Thoracic aorta (tissue), 2 donors: ENCODE measurements at regions not wholly inside any gene's neighbourhood (a gene's known extent, or its start where the extent isn't known, plus 50 kb on each side); places are given as distances from the start of the nearest gene placed in this dataset.

Source experiments
- ATAC-seq: fragments of 150-250 bp; one replicate; pipeline ENCODE4 v1.8.0; 2017; ENCODE audit warnings: low read depth; ENCODE audit not compliant: insufficient number of reproducible peaks, low FRiP score
- DNase-seq: peaks from one replicate; pipeline ENCODE4 v3.0.0-alpha.2; 2020; ENCODE audit warnings: low spot score
- H3K27ac ChIP-seq, 2 donors: fragments of 200-600 bp; sonication (generic); 1 replicate in 1 of 2; 2 replicates in 1 of 2; pipeline ENCODE4 v1.5.1; 2016; ENCODE audit warnings: mild to moderate bottlenecking in 2 of 2, moderate library complexity in 2 of 2
- H3K27me3 ChIP-seq: fragments of 200-600 bp; sonication (generic); replicated peaks from 2 replicates; pipeline ENCODE4 v1.6.0; 2016; ENCODE audit warnings: mild to moderate bottlenecking; ENCODE audit not compliant: insufficient read depth
- H3K36me3 ChIP-seq: fragments of 200-600 bp; sonication (generic); one replicate; pipeline ENCODE4 v1.5.1; 2016
- H3K4me1 ChIP-seq, 2 donors: fragments of 200-600 bp; sonication (generic); 1 replicate in 1 of 2; 2 replicates in 1 of 2; pipeline versions ENCODE4 v1.5.1 to v1.6.0; 2016; ENCODE audit warnings: low read depth in 2 of 2, mild to moderate bottlenecking in 1 of 2; ENCODE audit not compliant: control insufficient read depth in 1 of 2
- H3K4me3 ChIP-seq: fragments of 200-600 bp; sonication (generic); 2 replicates; pipeline ENCODE4 v1.5.1; 2016; ENCODE audit warnings: mild to moderate bottlenecking
- H3K9me3 ChIP-seq: fragments of 200-600 bp; sonication (generic); 2 replicates; pipeline ENCODE4 v1.5.1; 2016
- TF ChIP-seq, protein P1 (sequence below): fragments of 200-600 bp; sonication (generic); IDR thresholded peaks from one replicate; pipeline ENCODE4 v1.5.1; 2019; ENCODE audit warnings: antibody characterized with exemption

DNA sequence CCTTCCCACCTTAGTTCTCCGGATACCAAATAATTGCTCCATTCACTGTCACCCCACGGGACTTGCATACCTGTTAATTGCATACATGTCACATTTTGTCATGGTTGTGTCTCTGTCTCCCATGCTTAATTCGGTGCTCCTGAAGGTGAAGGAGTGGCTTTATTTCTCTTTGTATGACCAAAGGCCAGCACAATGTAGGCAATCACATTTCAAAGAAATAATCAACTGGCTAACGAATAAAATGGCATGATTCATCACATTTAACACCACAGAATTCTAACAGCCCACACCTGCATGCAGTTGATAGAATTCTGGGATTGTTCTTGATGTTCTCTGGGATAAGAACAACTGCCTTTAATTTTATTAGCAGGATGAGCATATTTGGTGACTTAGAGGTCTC lies 59.3 kb downstream of the ATXN3L start:
- Histone ChIP-seq H3K9me3 (no peaks in the 10 kb centered on the region), H3K27me3 (no peaks in the 10 kb centered on the region), H3K27ac (no peak overlapping the region), H3K36me3 (no peaks in the 10 kb centered on the region), H3K4me3 (no peak overlapping the region), H3K4me1 (no peaks in the 10 kb centered on the region)
- TF ChIP-seq, protein P1, sequence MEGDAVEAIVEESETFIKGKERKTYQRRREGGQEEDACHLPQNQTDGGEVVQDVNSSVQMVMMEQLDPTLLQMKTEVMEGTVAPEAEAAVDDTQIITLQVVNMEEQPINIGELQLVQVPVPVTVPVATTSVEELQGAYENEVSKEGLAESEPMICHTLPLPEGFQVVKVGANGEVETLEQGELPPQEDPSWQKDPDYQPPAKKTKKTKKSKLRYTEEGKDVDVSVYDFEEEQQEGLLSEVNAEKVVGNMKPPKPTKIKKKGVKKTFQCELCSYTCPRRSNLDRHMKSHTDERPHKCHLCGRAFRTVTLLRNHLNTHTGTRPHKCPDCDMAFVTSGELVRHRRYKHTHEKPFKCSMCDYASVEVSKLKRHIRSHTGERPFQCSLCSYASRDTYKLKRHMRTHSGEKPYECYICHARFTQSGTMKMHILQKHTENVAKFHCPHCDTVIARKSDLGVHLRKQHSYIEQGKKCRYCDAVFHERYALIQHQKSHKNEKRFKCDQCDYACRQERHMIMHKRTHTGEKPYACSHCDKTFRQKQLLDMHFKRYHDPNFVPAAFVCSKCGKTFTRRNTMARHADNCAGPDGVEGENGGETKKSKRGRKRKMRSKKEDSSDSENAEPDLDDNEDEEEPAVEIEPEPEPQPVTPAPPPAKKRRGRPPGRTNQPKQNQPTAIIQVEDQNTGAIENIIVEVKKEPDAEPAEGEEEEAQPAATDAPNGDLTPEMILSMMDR, result no peak
- ATAC-seq (no peak), DNase-seq (no peak)

DNA sequence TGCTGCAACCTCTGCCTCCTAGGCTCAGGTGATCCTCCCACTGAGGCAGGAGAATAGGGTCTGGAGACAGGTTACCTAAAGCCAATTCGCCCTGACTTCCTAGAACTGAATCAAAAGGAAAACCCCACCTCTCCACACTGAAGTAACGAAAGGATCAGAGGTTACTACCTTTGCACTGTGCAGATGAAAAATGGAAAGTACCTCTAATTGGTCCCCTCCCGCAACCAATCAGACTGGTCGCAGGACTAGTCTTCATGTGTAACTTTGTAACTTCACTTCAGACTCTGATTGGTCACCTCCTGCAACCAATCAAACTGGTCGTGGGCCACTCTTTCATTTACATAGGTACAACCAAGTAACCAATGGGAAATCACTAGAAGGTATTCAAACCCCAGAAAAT lies 61.1 kb downstream of the ATXN3L start:
- TF ChIP-seq, protein P1, result no peak
- ATAC-seq (no peak), DNase-seq (no peak)
- Histone ChIP-seq H3K36me3 (no peaks in the 10 kb centered on the region), H3K27me3 (no peaks in the 10 kb centered on the region), H3K4me1 (no peaks in the 10 kb centered on the region), H3K4me3 (no peak overlapping the region), H3K9me3 (no peaks in the 10 kb centered on the region), H3K27ac (no peak overlapping the region)

DNA sequence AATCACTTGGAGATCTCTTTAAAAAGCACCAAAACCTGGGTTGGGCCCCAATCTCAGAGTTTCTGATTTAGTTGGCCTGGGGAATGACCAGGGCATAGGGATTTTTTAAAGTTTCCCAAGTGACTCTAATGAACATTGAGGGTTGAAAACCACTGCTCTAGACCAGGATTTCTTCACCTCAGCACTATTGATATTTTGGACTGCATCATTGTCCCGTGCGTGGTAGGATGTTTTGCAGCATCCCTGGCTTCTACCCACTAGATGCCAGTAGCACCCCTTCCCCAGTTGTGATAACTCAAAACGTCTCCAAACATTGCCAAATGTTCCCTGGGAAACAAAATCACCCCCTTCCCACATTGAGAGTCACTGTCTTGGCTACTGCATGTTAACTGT lies 61.8 kb downstream of the ATXN3L start:
- H3K27me3 ChIP-seq, result no peaks in the 10 kb centered on the region
- no peak overlapping the region for H3K27ac ChIP-seq
- H3K4me1 ChIP-seq, result no peaks in the 10 kb centered on the region
- DNase-seq (no peak), ATAC-seq (no peak)
- H3K4me3 ChIP-seq, result no peak overlapping the region
- H3K9me3 ChIP-seq, result no peaks in the 10 kb centered on the region
- TF ChIP-seq, protein P1, result no peak
- no peaks in the 10 kb centered on the region for H3K36me3 ChIP-seq

DNA sequence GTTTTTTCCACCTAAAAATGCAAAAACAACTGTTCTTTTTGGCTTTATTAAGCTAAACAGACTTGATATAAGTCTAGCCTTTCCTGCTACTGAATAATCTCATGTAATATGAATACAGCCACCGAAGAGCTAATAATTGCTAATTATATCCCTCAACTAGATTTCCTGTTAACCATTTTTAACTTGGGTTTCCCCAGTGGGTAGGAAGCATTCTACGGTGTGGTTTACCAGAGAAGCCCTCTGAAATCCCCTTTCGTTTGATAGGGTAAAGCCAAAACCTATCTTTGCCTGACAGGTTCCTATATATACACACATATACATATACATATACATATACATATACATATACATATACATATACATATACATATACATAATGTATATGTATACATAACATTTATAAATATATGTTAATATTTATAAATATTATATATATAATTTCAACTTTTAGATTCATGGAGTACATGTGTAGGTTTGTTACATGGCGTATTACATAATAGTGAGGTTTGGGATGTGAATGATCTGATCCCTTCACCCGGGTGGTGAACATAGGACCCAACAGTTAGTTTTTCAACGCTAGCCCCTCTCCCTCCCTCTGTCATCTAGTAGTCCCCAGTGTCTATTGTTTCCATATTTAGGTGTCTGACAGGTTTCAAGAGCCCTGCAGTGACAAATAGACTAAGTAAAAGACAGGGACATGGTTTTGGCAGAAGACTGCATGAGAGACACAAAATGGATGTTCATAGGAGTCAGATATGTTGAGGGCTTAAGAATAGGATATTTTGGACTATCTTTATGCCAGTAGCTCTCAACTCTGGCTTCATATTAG lies 62.4 kb downstream of the ATXN3L start:
- Histone ChIP-seq H3K27ac (no peak overlapping the region), H3K27me3 (no peaks in the 10 kb centered on the region), H3K9me3 (no peaks in the 10 kb centered on the region), H3K4me1 (no peaks in the 10 kb centered on the region), H3K36me3 (no peaks in the 10 kb centered on the region), H3K4me3 (no peak overlapping the region)
- ATAC-seq (no peak), DNase-seq (no peak)
- TF ChIP-seq, protein P1, result no peak

DNA sequence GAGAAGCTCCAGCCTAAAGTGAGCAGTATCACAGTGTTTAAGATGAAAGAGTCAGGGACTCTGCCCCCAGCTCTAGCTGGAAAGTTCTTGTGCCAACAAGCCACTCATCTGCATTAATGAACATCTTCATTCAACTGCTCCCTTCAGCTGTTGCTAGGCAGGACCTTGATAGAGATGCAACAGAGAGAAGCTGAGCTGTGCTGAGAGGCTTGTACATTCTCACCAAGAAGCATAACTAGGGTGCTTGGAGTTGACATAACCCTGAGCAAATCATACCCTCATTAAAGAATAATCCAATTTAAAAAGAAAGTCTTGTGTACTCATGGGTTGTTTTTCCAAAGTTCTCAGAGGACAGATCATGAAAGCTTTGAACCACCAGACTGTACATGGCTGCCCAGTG lies 63.2 kb downstream of the ATXN3L start:
- Histone ChIP-seq H3K9me3 (no peaks in the 10 kb centered on the region), H3K4me1 (no peaks in the 10 kb centered on the region), H3K36me3 (no peaks in the 10 kb centered on the region), H3K4me3 (no peak overlapping the region), H3K27me3 (no peaks in the 10 kb centered on the region), H3K27ac (no peak overlapping the region)
- TF ChIP-seq, protein P1, result no peak
- DNase-seq (no peak), ATAC-seq (no peak)
